Activated CD4-positive, alpha-beta T cell treated with anti-CD3 and anti-CD28 coated beads, Interleukin-2, amount 10 ng/mL, durations not matched to agents 7 days and 5 days (primary cell): ENCODE measurements at regions not wholly inside any gene's neighbourhood (a gene's known extent, or its start where the extent isn't known, plus 50 kb on each side); places are given as distances from the start of the nearest gene placed in this dataset.

Experiments
- CTCF ChIA-PET: fragments of 350-600 bp; sonication (Branson Sonifier 250); formaldehyde crosslinking; loops from one replicate; lab custom pipeline; 2021; ENCODE audit warnings: antibody characterized with exemption; lab: Charles Lee
- POLR2A ChIA-PET: fragments of 350-600 bp; sonication (Branson Sonifier 250); formaldehyde crosslinking; loops from one replicate; lab custom pipeline; 2021; ENCODE audit warnings: antibody characterized with exemption; lab: Charles Lee
- DNase-seq: peaks from one replicate; pipeline ENCODE4 v3.0.0-alpha.2; 2020
- H3K27ac Mint-ChIP-seq: one replicate; pipeline ENCODE4 v1.8.0; 2021; ENCODE audit warnings: mild to moderate bottlenecking, moderate library complexity, mixed read lengths
- H3K27me3 Mint-ChIP-seq: one replicate; pipeline ENCODE4 v1.8.0; 2021; ENCODE audit warnings: mixed read lengths
- H3K36me3 Mint-ChIP-seq: one replicate; pipeline ENCODE4 v1.8.0; 2021; ENCODE audit warnings: low read depth, mixed read lengths
- H3K4me1 Mint-ChIP-seq: one replicate; pipeline ENCODE4 v1.8.0; 2021; ENCODE audit warnings: mixed read lengths
- H3K4me3 Mint-ChIP-seq: one replicate; pipeline ENCODE4 v1.8.0; 2021; ENCODE audit warnings: mild to moderate bottlenecking, moderate library complexity, mixed read lengths
- H3K9me3 Mint-ChIP-seq: one replicate; pipeline ENCODE4 v1.8.0; 2021; ENCODE audit warnings: mixed read lengths

DNA sequence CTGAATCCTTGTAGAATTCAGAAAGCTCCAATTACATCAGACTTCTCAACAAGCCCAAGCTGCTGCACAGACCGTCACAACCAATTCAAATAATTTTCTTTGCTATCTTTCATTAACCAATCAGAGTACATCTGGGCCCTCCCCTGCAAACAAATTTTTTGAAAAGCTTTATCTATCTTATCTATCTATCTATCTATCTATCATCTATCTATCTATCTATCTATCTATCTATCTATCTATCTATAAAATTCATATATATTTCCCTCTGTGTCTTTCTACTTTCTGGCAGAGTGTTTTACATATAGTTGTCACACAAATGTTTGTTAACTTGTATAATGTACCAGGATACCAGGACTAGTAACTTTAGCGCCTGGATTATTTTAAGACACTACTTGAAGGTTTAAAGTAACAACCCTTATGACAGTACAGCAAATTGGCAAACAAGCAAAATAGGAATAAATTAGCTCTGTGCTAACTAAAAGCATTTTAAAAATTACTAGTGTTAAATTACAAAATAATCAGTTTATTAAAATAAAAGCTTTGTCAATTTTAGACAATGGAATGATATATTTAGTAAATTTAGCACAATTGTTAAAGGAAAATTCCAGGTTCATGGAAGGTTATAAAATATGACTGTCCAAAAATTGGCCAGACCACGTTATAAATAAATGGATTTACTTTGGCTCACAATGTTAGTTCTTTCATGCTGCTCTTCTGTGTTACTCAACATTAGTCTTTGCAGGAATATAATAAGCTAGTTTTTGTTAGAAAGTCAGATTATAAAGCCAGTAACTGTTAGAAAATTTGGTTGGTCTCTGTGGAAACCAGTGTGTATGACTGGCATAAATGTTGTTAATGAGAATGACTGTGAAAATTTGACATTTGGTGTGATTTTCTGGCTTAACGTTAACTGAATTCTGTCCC is 138.6 kb downstream of the SUCNR1 start:
- Mint-ChIP-seq H3K9me3 (no peaks in the 10 kb centered on the region), H3K36me3 (no peaks in the 10 kb centered on the region), H3K27ac (no peak overlapping the region), H3K4me3 (no peak overlapping the region), H3K27me3 (peaks cover 2% of the 10 kb centered on the region), H3K4me1 (no peaks in the 10 kb centered on the region)
- POLR2A ChIA-PET = no interaction called here
- CTCF ChIA-PET = no interaction called here
- no peak for DNase-seq

DNA sequence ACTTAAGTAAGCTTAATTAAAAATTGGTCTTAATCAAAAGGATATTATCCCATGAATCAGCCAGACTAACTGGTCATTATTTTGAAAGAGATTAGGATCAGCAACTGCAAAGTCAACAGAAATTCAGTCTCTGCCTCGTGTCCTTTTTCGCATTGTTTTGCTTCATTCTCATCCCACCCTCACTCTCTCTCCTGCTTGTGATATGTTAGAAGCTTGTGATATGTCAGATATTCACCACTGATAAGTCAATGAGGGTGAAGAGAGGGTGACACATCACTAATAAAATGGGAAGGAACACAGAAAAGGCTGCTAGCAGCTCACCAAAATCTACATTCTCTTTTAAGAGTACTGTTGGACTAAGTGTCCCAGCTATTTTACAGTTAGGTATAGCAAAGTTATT is 146.1 kb downstream of the SUCNR1 start:
- H3K27ac Mint-ChIP-seq = no peak overlapping the region
- peaks cover 2% of the 10 kb centered on the region for H3K36me3 Mint-ChIP-seq
- CTCF ChIA-PET = no interaction called here
- H3K9me3 Mint-ChIP-seq = no peaks in the 10 kb centered on the region
- H3K4me3 Mint-ChIP-seq = no peak overlapping the region
- H3K4me1 Mint-ChIP-seq = no peaks in the 10 kb centered on the region
- DNase-seq = no peak
- POLR2A ChIA-PET = no interaction called here
- H3K27me3 Mint-ChIP-seq = no peaks in the 10 kb centered on the region

DNA sequence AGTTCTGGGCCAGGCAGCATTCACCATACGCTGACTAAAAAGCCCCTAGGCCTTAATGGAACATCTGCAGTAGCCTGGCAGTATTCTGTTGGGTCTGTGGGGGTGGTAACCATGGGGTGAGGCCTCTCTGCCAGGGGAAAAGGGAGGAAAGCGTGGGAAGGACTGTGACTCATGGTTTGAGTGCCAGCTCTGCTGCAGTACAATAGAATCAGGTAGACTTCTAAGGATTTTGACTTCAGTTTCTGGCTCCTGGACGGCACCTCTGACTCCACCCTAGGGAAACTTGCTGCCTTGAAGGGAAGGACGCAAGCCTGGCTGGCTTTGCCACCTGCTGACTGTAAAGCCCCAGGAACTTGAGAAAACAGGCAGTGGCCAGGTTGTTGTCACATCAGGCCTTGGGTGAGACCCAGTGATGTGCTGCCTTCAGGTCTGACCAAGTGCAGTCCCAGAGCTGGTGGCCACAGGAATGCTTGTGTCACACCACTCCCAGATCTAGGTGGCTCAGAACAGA is 148.6 kb downstream of the SUCNR1 start:
- POLR2A ChIA-PET = no interaction called here
- H3K27me3 Mint-ChIP-seq = no peaks in the 10 kb centered on the region
- no peak overlapping the region for H3K4me3 Mint-ChIP-seq
- H3K27ac Mint-ChIP-seq = no peak overlapping the region
- H3K4me1 Mint-ChIP-seq = no peaks in the 10 kb centered on the region
- no peaks in the 10 kb centered on the region for H3K9me3 Mint-ChIP-seq
- no peak for DNase-seq
- CTCF ChIA-PET = no interaction called here
- peaks cover 2% of the 10 kb centered on the region for H3K36me3 Mint-ChIP-seq

GRCh38 chr3:152026033-152026556 is 152.7 kb downstream of the SUCNR1 start:
- no peaks in the 10 kb centered on the region for H3K9me3 Mint-ChIP-seq

GRCh38 chr3:152030320-152030719 is 156.9 kb downstream of the SUCNR1 start:
- Mint-ChIP-seq H3K4me1 (no peaks in the 10 kb centered on the region), H3K27me3 (peaks cover 17% of the 10 kb centered on the region), H3K27ac (no peak overlapping the region), H3K36me3 (no peaks in the 10 kb centered on the region), H3K9me3 (peaks cover 7% of the 10 kb centered on the region), H3K4me3 (no peak overlapping the region)
- DNase-seq = no peak
- POLR2A ChIA-PET = no interaction called here
- CTCF ChIA-PET = interaction anchor here (0.6 kb wide), 1 partner anchor 52 kb away, joined by 3 read pairs; no protein-coding TSS in a partner anchor

More at GRCh38 chr3:152026033-152026556, 152.7 kb downstream of the SUCNR1 start:
- peaks cover 2% of the 10 kb centered on the region for H3K36me3 Mint-ChIP-seq
- no peak for DNase-seq
- ChIA-PET CTCF (no interaction called here), POLR2A (no interaction called here)
- H3K4me3 Mint-ChIP-seq = no peak overlapping the region
- no peaks in the 10 kb centered on the region for H3K4me1 Mint-ChIP-seq
- no peak overlapping the region for H3K27ac Mint-ChIP-seq
- peaks cover 7% of the 10 kb centered on the region for H3K27me3 Mint-ChIP-seq

GRCh38 chr3:152031321-152031720 is 157.9 kb downstream of the SUCNR1 start:
- no peak overlapping the region for H3K27ac Mint-ChIP-seq
- POLR2A ChIA-PET = no interaction called here

GRCh38 chr3:152037297-152037696 is 163.9 kb downstream of the SUCNR1 start:
- peaks cover 19% of the 10 kb centered on the region for H3K9me3 Mint-ChIP-seq
- POLR2A ChIA-PET = no interaction called here
- peaks cover 1% of the 10 kb centered on the region for H3K36me3 Mint-ChIP-seq
- CTCF ChIA-PET = no interaction called here
- H3K4me1 Mint-ChIP-seq = peaks cover 5% of the 10 kb centered on the region
- peaks cover 10% of the 10 kb centered on the region for H3K27me3 Mint-ChIP-seq
- no peak for DNase-seq
- H3K27ac Mint-ChIP-seq = no peak overlapping the region
- no peak overlapping the region for H3K4me3 Mint-ChIP-seq

More at GRCh38 chr3:152031321-152031720, 157.9 kb downstream of the SUCNR1 start:
- H3K36me3 Mint-ChIP-seq = no peaks in the 10 kb centered on the region
- CTCF ChIA-PET = no interaction called here
- no peak overlapping the region for H3K4me3 Mint-ChIP-seq
- no peaks in the 10 kb centered on the region for H3K4me1 Mint-ChIP-seq
- peaks cover 14% of the 10 kb centered on the region for H3K9me3 Mint-ChIP-seq
- DNase-seq = no peak
- peaks cover 17% of the 10 kb centered on the region for H3K27me3 Mint-ChIP-seq

DNA sequence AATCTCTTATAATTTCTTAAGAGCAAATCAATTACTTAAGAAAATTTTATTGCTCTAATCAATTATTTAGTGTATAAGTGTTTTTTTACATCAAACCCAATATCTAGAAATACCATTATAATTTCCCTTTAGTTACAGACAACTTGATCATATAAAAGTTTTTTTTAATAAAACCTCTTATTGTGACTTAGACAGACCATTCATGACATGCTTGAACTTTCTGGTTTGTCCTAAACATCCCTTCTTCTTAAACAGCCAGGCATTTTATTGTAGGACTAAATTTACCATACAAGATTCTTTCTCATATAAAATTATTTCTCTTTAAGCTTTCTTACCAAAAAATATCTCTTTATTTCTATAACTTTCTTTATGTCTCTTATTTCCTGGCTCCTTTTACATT is 164.5 kb downstream of the SUCNR1 start:
- Mint-ChIP-seq H3K27me3 (peaks cover 9% of the 10 kb centered on the region), H3K4me1 (peaks cover 5% of the 10 kb centered on the region), H3K4me3 (no peak overlapping the region), H3K27ac (no peak overlapping the region), H3K36me3 (peaks cover 1% of the 10 kb centered on the region), H3K9me3 (peaks cover 19% of the 10 kb centered on the region)
- ChIA-PET CTCF (interaction anchor here (1.5 kb wide), 1 partner anchor 19 kb away, joined by 3 read pairs; no protein-coding TSS in a partner anchor), POLR2A (no interaction called here)
- no peak for DNase-seq

- H3K4me1 Mint-ChIP-seq = peaks cover 5% of the 10 kb centered on the region
- no peak overlapping the region for H3K27ac Mint-ChIP-seq
- DNase-seq = no peak
- H3K4me3 Mint-ChIP-seq = no peak overlapping the region
- H3K36me3 Mint-ChIP-seq = peaks cover 1% of the 10 kb centered on the region
- peaks cover 16% of the 10 kb centered on the region for H3K9me3 Mint-ChIP-seq
- ChIA-PET POLR2A (no interaction called here), CTCF (interaction anchor here (1.5 kb wide), 1 partner anchor 18 kb away, joined by 3 read pairs; no protein-coding TSS in a partner anchor)
- H3K27me3 Mint-ChIP-seq = peaks cover 5% of the 10 kb centered on the region
Observed at GRCh38 chr3:152038490-152038889, 165.0 kb downstream of the SUCNR1 start.

- Mint-ChIP-seq H3K9me3 (peaks cover 16% of the 10 kb centered on the region), H3K4me1 (peaks cover 5% of the 10 kb centered on the region), H3K27ac (no peak overlapping the region), H3K36me3 (peaks cover 1% of the 10 kb centered on the region), H3K27me3 (peaks cover 2% of the 10 kb centered on the region), H3K4me3 (no peak overlapping the region)
- POLR2A ChIA-PET = no interaction called here
- CTCF ChIA-PET = interaction anchor here (0.7 to 1.1 kb wide), 2 partner anchors 28 to 29 kb away, joined by 3 read pairs; no protein-coding TSS in a partner anchor
- no peak for DNase-seq
Observed at GRCh38 chr3:152039887-152040286, 166.4 kb downstream of the SUCNR1 start.

- Mint-ChIP-seq H3K36me3 (peaks cover 1% of the 10 kb centered on the region), H3K9me3 (peaks cover 12% of the 10 kb centered on the region), H3K27ac (no peak overlapping the region), H3K27me3 (no peaks in the 10 kb centered on the region), H3K4me3 (no peak overlapping the region), H3K4me1 (peaks cover 5% of the 10 kb centered on the region)
- ChIA-PET POLR2A (no interaction called here), CTCF (interaction anchor here (0.7 to 1.1 kb wide), 2 partner anchors 28 to 29 kb away, joined by 3 read pairs; no protein-coding TSS in a partner anchor)
- no peak for DNase-seq
Observed at GRCh38 chr3:152040319-152040718, 166.9 kb downstream of the SUCNR1 start.

DNA sequence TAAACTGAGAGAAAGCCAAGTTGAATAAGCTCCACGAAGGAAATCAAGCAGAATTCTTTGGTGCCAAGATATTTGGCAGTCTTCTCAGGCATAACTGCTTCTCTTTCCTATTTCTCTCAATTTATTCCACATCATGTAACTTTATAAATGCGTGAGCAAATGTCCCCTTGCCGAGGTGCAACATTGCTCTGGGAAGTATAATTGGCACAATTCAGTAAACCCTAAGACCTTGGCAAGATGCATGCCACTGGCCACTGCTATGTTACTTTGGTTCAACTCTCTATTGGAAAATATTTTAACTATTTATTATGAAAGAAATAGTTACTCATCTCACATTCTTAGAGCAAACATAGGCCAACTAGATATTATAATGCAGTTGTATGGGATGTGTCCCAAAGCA is 170.2 kb downstream of the SUCNR1 start:
- peaks cover 1% of the 10 kb centered on the region for H3K9me3 Mint-ChIP-seq
- ChIA-PET CTCF (no interaction called here), POLR2A (no interaction called here)
- H3K27me3 Mint-ChIP-seq = peaks cover 4% of the 10 kb centered on the region
- DNase-seq = no peak
- no peak overlapping the region for H3K27ac Mint-ChIP-seq
- H3K36me3 Mint-ChIP-seq = peaks cover 1% of the 10 kb centered on the region
- H3K4me3 Mint-ChIP-seq = no peak overlapping the region
- H3K4me1 Mint-ChIP-seq = peaks cover 5% of the 10 kb centered on the region

- Mint-ChIP-seq H3K4me3 (no peak overlapping the region), H3K27ac (no peak overlapping the region), H3K36me3 (no peaks in the 10 kb centered on the region), H3K9me3 (no peaks in the 10 kb centered on the region), H3K4me1 (no peaks in the 10 kb centered on the region), H3K27me3 (peaks cover 4% of the 10 kb centered on the region)
- no peak for DNase-seq
- CTCF ChIA-PET = no interaction called here
- POLR2A ChIA-PET = no interaction called here
Observed at GRCh38 chr3:152046280-152046679, 172.8 kb downstream of the SUCNR1 start.
